Effector memory CD8-positive, alpha-beta T cell (primary cell): ENCODE measurements at regions not wholly inside any gene's neighbourhood (a gene's known extent, or its start where the extent isn't known, plus 50 kb on each side); places are given as distances from the start of the nearest gene placed in this dataset.

Source experiments
- ATAC-seq: fragments of 150-1000 bp; cut with Tn5 transposase; replicated peaks from 2 replicates; pipeline ENCODE4 v1.10.0; 2021; ENCODE audit warnings: mild to moderate bottlenecking, moderate library complexity
- DNase-seq, 3 experiments: peaks; one replicate each; pipeline ENCODE4 v3.0.0; 2021
- H3K27ac Mint-ChIP-seq, 2 donors: one replicate each; pipeline ENCODE4 v1.8.0; 2022; ENCODE audit warnings: mild to moderate bottlenecking in 2 of 2, mixed read lengths in 2 of 2, moderate library complexity in 2 of 2
- H3K27me3 Mint-ChIP-seq, 2 donors: one replicate each; pipeline ENCODE4 v1.8.0; 2022; ENCODE audit warnings: mixed read lengths in 2 of 2
- H3K36me3 Mint-ChIP-seq: one replicate; pipeline ENCODE4 v1.8.0; 2022; ENCODE audit warnings: mild to moderate bottlenecking, moderate library complexity, mixed read lengths; ENCODE audit not compliant: insufficient read depth
- H3K4me1 Mint-ChIP-seq, 2 donors: one replicate each; pipeline ENCODE4 v1.8.0; 2022; ENCODE audit warnings: low read depth in 2 of 2, mixed read lengths in 2 of 2
- H3K4me3 Mint-ChIP-seq, 2 donors: one replicate each; pipeline ENCODE4 v1.8.0; 2022; ENCODE audit warnings: mild to moderate bottlenecking in 2 of 2, mixed read lengths in 2 of 2, moderate library complexity in 2 of 2
- H3K9me3 Mint-ChIP-seq, 2 donors: one replicate each; pipeline ENCODE4 v1.8.0; 2022; ENCODE audit warnings: mixed read lengths in 2 of 2

- no peak overlapping the region for H3K4me3 Mint-ChIP-seq
- no peaks in the 10 kb centered on the region for H3K9me3 Mint-ChIP-seq
- H3K4me1 Mint-ChIP-seq = no peaks in the 10 kb centered on the region
- H3K36me3 Mint-ChIP-seq = no peaks in the 10 kb centered on the region
- ATAC-seq = no peak
- no peak overlapping the region for H3K27ac Mint-ChIP-seq
- H3K27me3 Mint-ChIP-seq = peaks cover 27 to 72% of the 10 kb centered on the region in 2 donors
- DNase-seq = no peak
These were observed 156.7 kb upstream of the LRFN2 start for GRCh38 chr6:40743690-40744446.

GRCh38 chr6:40743226-40743625 lies 156.1 kb upstream of the LRFN2 start:
- no peaks in the 10 kb centered on the region for H3K9me3 Mint-ChIP-seq
- ATAC-seq (no peak), DNase-seq (no peak)
- H3K4me3 Mint-ChIP-seq = no peak overlapping the region
- peaks cover 22 to 72% of the 10 kb centered on the region in 2 donors for H3K27me3 Mint-ChIP-seq
- H3K4me1 Mint-ChIP-seq = no peaks in the 10 kb centered on the region
- no peak overlapping the region for H3K27ac Mint-ChIP-seq
- H3K36me3 Mint-ChIP-seq = no peaks in the 10 kb centered on the region

- ATAC-seq (no peak), DNase-seq (no peak)
- Mint-ChIP-seq H3K36me3 (no peaks in the 10 kb centered on the region), H3K9me3 (no peaks in the 10 kb centered on the region), H3K27ac (no peak overlapping the region), H3K4me1 (no peaks in the 10 kb centered on the region), H3K4me3 (no peak overlapping the region), H3K27me3 (peaks cover 29 to 84% of the 10 kb centered on the region in 2 donors)
These were observed 153.4 kb upstream of the LRFN2 start for GRCh38 chr6:40740518-40740917.

GRCh38 chr6:40738551-40739193 lies 151.5 kb upstream of the LRFN2 start:
- DNase-seq = no peak
- peaks cover 34 to 88% of the 10 kb centered on the region in 2 donors for H3K27me3 Mint-ChIP-seq
- H3K9me3 Mint-ChIP-seq = no peaks in the 10 kb centered on the region
- no peak overlapping the region for H3K27ac Mint-ChIP-seq
- no peak for ATAC-seq
- H3K4me1 Mint-ChIP-seq = no peaks in the 10 kb centered on the region
- H3K4me3 Mint-ChIP-seq = no peak overlapping the region
- H3K36me3 Mint-ChIP-seq = no peaks in the 10 kb centered on the region

GRCh38 chr6:40735521-40735920 lies 148.4 kb upstream of the LRFN2 start:
- ATAC-seq (no peak), DNase-seq (no peak)
- Mint-ChIP-seq H3K36me3 (no peaks in the 10 kb centered on the region), H3K4me1 (no peaks in the 10 kb centered on the region), H3K27ac (no peak overlapping the region), H3K27me3 (peaks cover 23 to 64% of the 10 kb centered on the region in 2 donors), H3K4me3 (no peak overlapping the region), H3K9me3 (no peaks in the 10 kb centered on the region)

- DNase-seq = no peak
- no peaks in the 10 kb centered on the region for H3K9me3 Mint-ChIP-seq
- ATAC-seq = no peak
- no peak overlapping the region for H3K4me3 Mint-ChIP-seq
- H3K4me1 Mint-ChIP-seq = no peaks in the 10 kb centered on the region
- H3K36me3 Mint-ChIP-seq = no peaks in the 10 kb centered on the region
- no peak overlapping the region for H3K27ac Mint-ChIP-seq
- peaks cover 23 to 60% of the 10 kb centered on the region in 2 donors for H3K27me3 Mint-ChIP-seq
These were observed 148.0 kb upstream of the LRFN2 start for GRCh38 chr6:40735121-40735520.

GRCh38 chr6:40734607-40735006 lies 147.4 kb upstream of the LRFN2 start:
- ATAC-seq (no peak), DNase-seq (no peak)
- no peak overlapping the region for H3K27ac Mint-ChIP-seq
- H3K4me1 Mint-ChIP-seq = no peaks in the 10 kb centered on the region
- no peak overlapping the region for H3K4me3 Mint-ChIP-seq
- H3K9me3 Mint-ChIP-seq = no peaks in the 10 kb centered on the region
- no peaks in the 10 kb centered on the region for H3K36me3 Mint-ChIP-seq
- peaks cover 23 to 55% of the 10 kb centered on the region in 2 donors for H3K27me3 Mint-ChIP-seq

- no peak for ATAC-seq
- H3K27ac Mint-ChIP-seq = no peak overlapping the region
- no peak overlapping the region for H3K4me3 Mint-ChIP-seq
- DNase-seq = no peak
- no peaks in the 10 kb centered on the region for H3K36me3 Mint-ChIP-seq
- H3K4me1 Mint-ChIP-seq = no peaks in the 10 kb centered on the region
- H3K27me3 Mint-ChIP-seq = peaks cover 23 to 49% of the 10 kb centered on the region in 2 donors
- no peaks in the 10 kb centered on the region for H3K9me3 Mint-ChIP-seq
These were observed 146.7 kb upstream of the LRFN2 start for GRCh38 chr6:40733770-40734396.

GRCh38 chr6:40733290-40733689 lies 146.1 kb upstream of the LRFN2 start:
- Mint-ChIP-seq H3K4me1 (no peaks in the 10 kb centered on the region), H3K9me3 (no peaks in the 10 kb centered on the region), H3K4me3 (no peak overlapping the region), H3K27ac (no peak overlapping the region), H3K27me3 (peaks cover 23 to 49% of the 10 kb centered on the region in 2 donors), H3K36me3 (no peaks in the 10 kb centered on the region)
- DNase-seq = no peak
- ATAC-seq = no peak

- H3K9me3 Mint-ChIP-seq = no peaks in the 10 kb centered on the region
- H3K27ac Mint-ChIP-seq = no peak overlapping the region
- no peaks in the 10 kb centered on the region for H3K4me1 Mint-ChIP-seq
- DNase-seq (no peak), ATAC-seq (no peak)
- H3K36me3 Mint-ChIP-seq = no peaks in the 10 kb centered on the region
- no peak overlapping the region for H3K4me3 Mint-ChIP-seq
- peaks cover 23 to 47% of the 10 kb centered on the region in 2 donors for H3K27me3 Mint-ChIP-seq
These were observed 145.7 kb upstream of the LRFN2 start for GRCh38 chr6:40732878-40733277.

GRCh38 chr6:40728643-40729042 lies 141.5 kb upstream of the LRFN2 start:
- ATAC-seq = no peak
- Mint-ChIP-seq H3K4me1 (no peaks in the 10 kb centered on the region), H3K4me3 (no peak overlapping the region), H3K36me3 (no peaks in the 10 kb centered on the region), H3K27ac (no peak overlapping the region), H3K27me3 (peaks cover 11 to 19% of the 10 kb centered on the region in 2 donors), H3K9me3 (no peaks in the 10 kb centered on the region)
- no peak for DNase-seq

GRCh38 chr6:40727271-40727670 lies 140.1 kb upstream of the LRFN2 start:
- H3K4me1 Mint-ChIP-seq = no peaks in the 10 kb centered on the region
- H3K9me3 Mint-ChIP-seq = no peaks in the 10 kb centered on the region
- H3K36me3 Mint-ChIP-seq = no peaks in the 10 kb centered on the region
- no peak for ATAC-seq
- H3K27me3 Mint-ChIP-seq = peaks cover 7 to 22% of the 10 kb centered on the region in 2 donors
- no peak for DNase-seq
- H3K27ac Mint-ChIP-seq = no peak overlapping the region
- no peak overlapping the region for H3K4me3 Mint-ChIP-seq

- no peaks in the 10 kb centered on the region for H3K9me3 Mint-ChIP-seq
- no peak for ATAC-seq
- peaks cover 7 to 22% of the 10 kb centered on the region in 2 donors for H3K27me3 Mint-ChIP-seq
- H3K27ac Mint-ChIP-seq = no peak overlapping the region
- H3K4me3 Mint-ChIP-seq = no peak overlapping the region
- no peaks in the 10 kb centered on the region for H3K36me3 Mint-ChIP-seq
- DNase-seq = no peak
- H3K4me1 Mint-ChIP-seq = no peaks in the 10 kb centered on the region
These were observed 139.7 kb upstream of the LRFN2 start for GRCh38 chr6:40726853-40727252.

GRCh38 chr6:40725390-40725789 lies 138.2 kb upstream of the LRFN2 start:
- H3K9me3 Mint-ChIP-seq = no peaks in the 10 kb centered on the region
- H3K36me3 Mint-ChIP-seq = no peaks in the 10 kb centered on the region
- no peak for DNase-seq
- peaks cover 0 to 2% of the 10 kb centered on the region in 2 donors for H3K4me1 Mint-ChIP-seq
- no peak for ATAC-seq
- H3K27ac Mint-ChIP-seq = no peak overlapping the region
- no peak overlapping the region for H3K4me3 Mint-ChIP-seq
- peaks cover 7 to 26% of the 10 kb centered on the region in 2 donors for H3K27me3 Mint-ChIP-seq
